K562 (cell line): ENCODE measurements at regions not wholly inside any gene's neighbourhood (a gene's known extent, or its start where the extent isn't known, plus 50 kb on each side); places are given as distances from the start of the nearest gene placed in this dataset.

Source experiments
- TF ChIP-seq, protein P1 (sequence below), 2 experiments: fragments of 450-650 bp in 1 of 2; sonication (generic) in 1 of 2; formaldehyde crosslinking in 1 of 2; IDR thresholded peaks; 2 replicates each; pipeline versions ENCODE4 v1.7.1 to v1.9.0; 2016 to 2022; ENCODE audit warnings: inconsistent platforms in 1 of 2, mild to moderate bottlenecking in 1 of 2, missing genetic modification reagents in 1 of 2

DNA sequence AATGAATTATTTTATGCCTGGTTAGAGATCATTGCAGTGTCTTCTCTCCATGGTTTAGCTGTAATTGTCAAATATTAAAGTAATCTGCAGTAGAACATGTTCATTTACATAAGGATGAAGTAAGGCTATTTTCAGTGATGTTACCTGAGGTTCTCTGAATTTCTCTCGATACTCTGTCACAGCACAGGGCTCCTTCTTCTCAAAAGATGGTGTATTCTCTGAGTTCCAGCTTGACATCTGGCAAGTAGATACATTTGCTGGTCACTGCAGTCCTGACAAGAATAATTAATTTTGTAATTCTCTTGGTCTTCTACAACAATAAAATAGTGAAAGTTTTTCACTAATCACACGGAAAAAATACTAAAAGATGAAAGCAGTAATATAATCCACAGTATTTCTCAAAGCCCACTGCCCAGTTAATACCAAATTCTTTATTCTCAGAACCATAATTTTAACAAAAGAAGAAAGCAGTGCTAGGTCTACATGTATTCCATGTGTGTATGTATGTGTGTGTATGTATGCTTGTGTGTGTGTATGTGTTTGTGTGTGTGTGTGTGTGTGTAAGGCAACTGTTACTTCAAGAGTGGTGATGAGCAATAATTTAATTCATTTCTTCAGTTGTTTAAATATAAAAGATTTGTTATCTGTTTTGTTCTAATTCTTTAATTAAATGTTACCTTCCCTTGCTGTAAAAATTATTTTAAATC lies 1165.5 kb upstream of the SLC39A10 start (continued):
- TF ChIP-seq, protein P1, sequence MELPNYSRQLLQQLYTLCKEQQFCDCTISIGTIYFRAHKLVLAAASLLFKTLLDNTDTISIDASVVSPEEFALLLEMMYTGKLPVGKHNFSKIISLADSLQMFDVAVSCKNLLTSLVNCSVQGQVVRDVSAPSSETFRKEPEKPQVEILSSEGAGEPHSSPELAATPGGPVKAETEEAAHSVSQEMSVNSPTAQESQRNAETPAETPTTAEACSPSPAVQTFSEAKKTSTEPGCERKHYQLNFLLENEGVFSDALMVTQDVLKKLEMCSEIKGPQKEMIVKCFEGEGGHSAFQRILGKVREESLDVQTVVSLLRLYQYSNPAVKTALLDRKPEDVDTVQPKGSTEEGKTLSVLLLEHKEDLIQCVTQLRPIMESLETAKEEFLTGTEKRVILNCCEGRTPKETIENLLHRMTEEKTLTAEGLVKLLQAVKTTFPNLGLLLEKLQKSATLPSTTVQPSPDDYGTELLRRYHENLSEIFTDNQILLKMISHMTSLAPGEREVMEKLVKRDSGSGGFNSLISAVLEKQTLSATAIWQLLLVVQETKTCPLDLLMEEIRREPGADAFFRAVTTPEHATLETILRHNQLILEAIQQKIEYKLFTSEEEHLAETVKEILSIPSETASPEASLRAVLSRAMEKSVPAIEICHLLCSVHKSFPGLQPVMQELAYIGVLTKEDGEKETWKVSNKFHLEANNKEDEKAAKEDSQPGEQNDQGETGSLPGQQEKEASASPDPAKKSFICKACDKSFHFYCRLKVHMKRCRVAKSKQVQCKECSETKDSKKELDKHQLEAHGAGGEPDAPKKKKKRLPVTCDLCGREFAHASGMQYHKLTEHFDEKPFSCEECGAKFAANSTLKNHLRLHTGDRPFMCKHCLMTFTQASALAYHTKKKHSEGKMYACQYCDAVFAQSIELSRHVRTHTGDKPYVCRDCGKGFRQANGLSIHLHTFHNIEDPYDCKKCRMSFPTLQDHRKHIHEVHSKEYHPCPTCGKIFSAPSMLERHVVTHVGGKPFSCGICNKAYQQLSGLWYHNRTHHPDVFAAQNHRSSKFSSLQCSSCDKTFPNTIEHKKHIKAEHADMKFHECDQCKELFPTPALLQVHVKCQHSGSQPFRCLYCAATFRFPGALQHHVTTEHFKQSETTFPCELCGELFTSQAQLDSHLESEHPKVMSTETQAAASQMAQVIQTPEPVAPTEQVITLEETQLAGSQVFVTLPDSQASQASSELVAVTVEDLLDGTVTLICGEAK (IDR thresholded peaks at IDR 0.05): no peak
- TF ChIP-seq, protein P1 (CRISPR knock-in tag; IDR thresholded peaks at IDR 0.05): no peak
